Stimulated activated CD8-positive, alpha-beta memory T cell treated with anti-CD3 and anti-CD28 coated beads, Interleukin-15, amount 100 ng/mL, for 1 hour (primary cell): ENCODE measurements at regions not wholly inside any gene's neighbourhood (a gene's known extent, or its start where the extent isn't known, plus 50 kb on each side); places are given as distances from the start of the nearest gene placed in this dataset.

Source experiments
- DNase-seq: peaks from one replicate; pipeline ENCODE4 v3.0.0-alpha.2; 2020; ENCODE audit warnings: low read depth

- no peak for DNase-seq
Measured at GRCh38 chr3:59289831-59290230, 240.0 kb upstream of the CFAP20DC start.

- DNase-seq: no peak
Measured at GRCh38 chr3:59288951-59289350, 239.1 kb upstream of the CFAP20DC start.

GRCh38 chr3:59286791-59287531 is 237.1 kb upstream of the CFAP20DC start:
- no peak for DNase-seq

GRCh38 chr3:59285560-59285959 is 235.7 kb upstream of the CFAP20DC start:
- no peak for DNase-seq

- DNase-seq: no peak
Measured at GRCh38 chr3:59284926-59285325, 235.1 kb upstream of the CFAP20DC start.

- no peak for DNase-seq
Measured at GRCh38 chr3:59280113-59280512, 230.3 kb upstream of the CFAP20DC start.

- no peak for DNase-seq
Measured at GRCh38 chr3:59277816-59278215, 228.0 kb upstream of the CFAP20DC start.

GRCh38 chr3:59277201-59277600 is 227.4 kb upstream of the CFAP20DC start:
- no peak for DNase-seq

- DNase-seq: no peak
Measured at GRCh38 chr3:59273976-59274375, 224.2 kb upstream of the CFAP20DC start.

- DNase-seq: no peak
Measured at GRCh38 chr3:59271971-59272370, 222.1 kb upstream of the CFAP20DC start.

- no peak for DNase-seq
Measured at GRCh38 chr3:59270921-59271320, 221.1 kb upstream of the CFAP20DC start.

GRCh38 chr3:59270209-59270608 is 220.4 kb upstream of the CFAP20DC start:
- no peak for DNase-seq

- no peak for DNase-seq
Measured at GRCh38 chr3:59268170-59268569, 218.3 kb upstream of the CFAP20DC start.

GRCh38 chr3:59267021-59267420 is 217.2 kb upstream of the CFAP20DC start:
- no peak for DNase-seq

- DNase-seq: no peak
Measured at GRCh38 chr3:59266551-59266950, 216.7 kb upstream of the CFAP20DC start.

- no peak for DNase-seq
Measured at GRCh38 chr3:59265566-59265965, 215.7 kb upstream of the CFAP20DC start.

- no peak for DNase-seq
Measured at GRCh38 chr3:59264366-59264765, 214.5 kb upstream of the CFAP20DC start.

GRCh38 chr3:59263152-59263551 is 213.3 kb upstream of the CFAP20DC start:
- DNase-seq: no peak

- no peak for DNase-seq
Measured at GRCh38 chr3:59262076-59262498, 212.3 kb upstream of the CFAP20DC start.

GRCh38 chr3:59261009-59261408 is 211.2 kb upstream of the CFAP20DC start:
- no peak for DNase-seq

- DNase-seq: no peak
Measured at GRCh38 chr3:59258550-59259260, 208.9 kb upstream of the CFAP20DC start.

GRCh38 chr3:59257506-59257905 is 207.7 kb upstream of the CFAP20DC start:
- no peak for DNase-seq

- DNase-seq: no peak
Measured at GRCh38 chr3:59256230-59256629, 206.4 kb upstream of the CFAP20DC start.

GRCh38 chr3:59254976-59255375 is 205.2 kb upstream of the CFAP20DC start:
- no peak for DNase-seq
